ENCODE measurements at regions not wholly inside any gene's neighbourhood (a gene's known extent, or its start where the extent isn't known, plus 50 kb on each side); places are given as distances from the start of the nearest gene placed in this dataset.
"Not testable (repeated sequence)": the region's sequence is repeated elsewhere in the genome, so short reads cannot be mapped to it uniquely, and the experiment has no call there.

DNA sequence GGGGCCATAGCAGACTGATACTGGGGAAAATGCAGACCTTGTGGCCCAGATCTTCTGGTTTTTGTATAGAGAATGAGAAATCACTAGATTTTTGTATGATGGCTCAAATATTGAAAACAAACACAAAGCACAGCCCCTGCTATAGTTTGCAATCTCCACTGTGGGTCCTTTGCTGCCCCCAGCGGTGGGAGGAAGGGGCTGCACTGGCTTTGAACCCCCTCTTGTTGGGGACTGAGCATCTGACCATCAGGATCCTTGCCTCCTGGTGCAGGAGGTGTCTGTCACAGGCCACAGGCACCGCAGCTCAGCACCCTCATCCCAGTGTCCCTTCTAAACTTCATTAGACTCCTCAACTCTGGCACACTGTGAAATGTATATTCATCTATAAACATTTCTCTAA lies 252.3 kb downstream of the BCL2L11 start:
- FAIRE-seq: not testable (repeated sequence)

DNA sequence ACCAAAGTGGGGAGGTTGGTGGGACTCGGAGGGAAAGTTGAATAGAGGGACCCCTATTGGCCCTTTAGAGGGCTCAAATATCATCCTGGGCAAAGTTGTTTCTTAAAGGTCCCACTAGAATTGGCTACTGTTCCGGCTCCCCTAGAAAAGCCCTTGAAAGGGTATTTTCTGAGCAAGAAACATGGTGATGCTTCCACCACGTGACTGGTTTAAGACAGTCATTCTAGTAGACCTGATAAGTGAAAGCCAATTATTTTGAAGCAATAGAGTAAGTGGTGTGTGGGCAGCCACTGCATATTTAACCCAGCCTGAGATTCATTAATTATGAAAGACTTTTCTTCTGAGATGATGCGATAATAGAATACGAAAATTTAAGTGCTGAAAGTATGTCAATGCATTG lies 253.3 kb downstream of the BCL2L11 start:
- not testable (repeated sequence) for FAIRE-seq

DNA sequence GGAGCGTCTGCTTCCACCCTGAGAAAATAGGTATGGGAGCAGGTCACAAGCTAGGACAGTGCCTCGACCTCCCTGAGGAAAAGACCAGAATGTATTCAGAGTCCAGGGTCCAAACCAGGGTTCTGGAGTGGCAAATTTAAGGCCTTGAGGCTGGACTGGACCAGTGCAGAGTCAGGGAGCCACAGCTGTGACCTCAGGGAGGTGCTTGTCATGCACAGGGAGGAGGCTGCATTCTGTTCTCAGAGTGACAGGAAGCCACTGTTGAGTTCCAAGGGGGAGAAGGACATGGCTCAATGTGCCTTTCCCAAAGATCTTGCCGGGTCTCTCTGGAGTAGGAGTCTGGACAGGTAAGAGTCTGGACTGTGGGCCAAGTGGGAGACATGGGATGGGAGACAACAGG lies 254.0 kb downstream of the BCL2L11 start:
- FAIRE-seq: not testable (repeated sequence)

DNA sequence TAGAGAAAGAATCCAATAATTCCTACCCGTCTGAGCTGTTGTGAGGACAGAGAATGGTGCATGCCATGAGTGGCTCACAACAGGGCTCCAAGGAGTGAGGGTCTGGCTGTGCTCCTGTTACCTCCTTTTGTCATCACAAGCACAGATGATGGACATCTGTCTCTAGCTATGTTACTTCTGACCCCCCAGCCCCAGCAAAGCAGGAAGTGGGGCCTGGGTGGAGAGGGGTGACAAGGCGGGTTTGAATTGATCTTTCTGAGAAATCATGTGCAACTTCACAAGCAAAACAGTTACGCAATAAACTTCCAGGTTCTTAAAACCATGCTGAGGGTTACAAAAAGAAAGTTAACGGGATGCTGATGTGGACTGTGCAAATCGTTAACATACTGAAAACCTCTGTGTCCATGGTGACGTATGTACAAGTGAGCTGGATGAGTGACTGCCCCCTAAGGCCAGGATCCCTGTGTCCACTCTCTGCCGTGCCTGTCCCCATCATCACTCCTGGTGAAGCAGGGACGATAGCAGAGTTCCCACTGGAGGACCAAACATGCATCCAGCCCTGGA lies 254.7 kb downstream of the BCL2L11 start:
- FAIRE-seq: not testable (repeated sequence)

DNA sequence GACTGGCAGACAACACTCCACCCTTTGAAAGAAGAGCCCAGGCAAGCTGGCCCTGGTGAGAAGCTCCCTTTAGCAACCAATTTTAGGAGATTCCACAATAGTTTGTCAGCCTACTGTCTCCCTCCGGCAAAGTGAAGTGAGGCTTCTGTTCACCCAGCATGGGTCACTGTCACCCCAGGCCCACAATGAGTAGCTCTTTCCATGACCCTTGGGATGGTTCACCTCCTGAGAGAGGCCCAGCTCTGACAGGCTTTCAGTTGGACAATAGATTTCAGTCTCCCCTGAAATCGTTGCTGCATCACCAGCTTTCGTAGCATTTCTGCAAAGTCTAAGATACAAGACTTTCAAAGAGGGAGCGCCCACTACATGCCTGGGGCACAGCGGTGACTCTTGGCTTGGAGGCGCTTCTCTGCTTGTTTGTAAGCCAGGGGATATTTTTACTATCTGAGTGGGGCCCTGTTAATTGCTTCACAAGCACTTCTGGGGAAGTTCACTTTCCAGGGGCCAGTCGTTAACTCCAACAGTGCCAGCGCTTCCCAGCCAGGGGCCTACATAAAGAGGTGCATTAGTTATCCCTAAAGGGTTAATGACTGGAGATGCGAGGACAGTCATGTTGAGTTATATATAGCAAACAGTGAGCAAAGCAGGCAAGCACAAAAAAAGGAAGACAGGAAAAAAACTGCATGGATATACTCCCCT lies 255.7 kb downstream of the BCL2L11 start:
- FAIRE-seq: not testable (repeated sequence)

DNA sequence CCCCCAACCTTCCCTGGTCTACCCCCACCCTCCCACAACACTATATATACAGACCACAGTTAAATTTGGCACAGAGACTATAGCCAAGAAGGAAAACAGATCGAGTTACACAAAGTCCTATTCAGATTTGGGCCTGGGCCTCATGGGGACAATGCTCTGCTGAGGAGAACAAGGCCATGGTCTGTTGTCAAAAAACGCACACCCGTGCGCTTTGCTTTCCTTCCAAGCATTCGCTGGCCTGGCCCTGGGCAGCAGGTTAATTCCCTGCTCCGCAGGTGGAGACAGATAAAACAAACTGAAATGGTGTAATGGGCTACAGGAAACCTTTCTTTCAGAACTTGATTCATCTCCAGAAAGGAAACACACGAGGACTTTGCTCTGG lies 256.2 kb downstream of the BCL2L11 start:
- FAIRE-seq: not testable (repeated sequence)

DNA sequence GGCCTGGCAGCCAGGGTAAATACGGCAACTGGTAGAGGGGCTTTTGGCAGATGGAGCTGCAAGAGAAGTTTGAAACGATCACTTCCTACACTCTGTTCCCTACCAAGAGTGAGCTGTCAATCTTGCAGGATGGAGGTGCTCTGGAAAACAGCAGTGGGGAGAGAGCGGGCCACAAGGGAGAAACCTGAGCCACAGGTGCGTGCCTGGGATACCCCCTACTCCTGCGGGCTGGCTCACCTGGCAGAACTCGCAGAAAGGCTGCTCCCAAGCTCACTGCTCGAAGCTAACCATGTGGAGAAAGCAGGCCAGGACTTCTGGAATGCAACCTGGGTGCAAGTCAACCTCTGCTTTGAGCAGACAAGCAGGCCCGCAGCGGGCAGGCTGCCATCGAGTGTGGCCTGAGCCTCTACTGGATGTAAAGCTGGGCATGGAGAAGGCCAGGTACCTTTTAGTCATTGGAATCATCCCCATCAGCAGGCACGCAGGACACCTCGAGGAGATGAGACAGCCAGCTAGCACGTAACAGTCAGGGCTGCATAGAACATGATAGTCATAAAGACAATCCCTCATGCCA lies 256.8 kb downstream of the BCL2L11 start:
- not testable (repeated sequence) for FAIRE-seq

DNA sequence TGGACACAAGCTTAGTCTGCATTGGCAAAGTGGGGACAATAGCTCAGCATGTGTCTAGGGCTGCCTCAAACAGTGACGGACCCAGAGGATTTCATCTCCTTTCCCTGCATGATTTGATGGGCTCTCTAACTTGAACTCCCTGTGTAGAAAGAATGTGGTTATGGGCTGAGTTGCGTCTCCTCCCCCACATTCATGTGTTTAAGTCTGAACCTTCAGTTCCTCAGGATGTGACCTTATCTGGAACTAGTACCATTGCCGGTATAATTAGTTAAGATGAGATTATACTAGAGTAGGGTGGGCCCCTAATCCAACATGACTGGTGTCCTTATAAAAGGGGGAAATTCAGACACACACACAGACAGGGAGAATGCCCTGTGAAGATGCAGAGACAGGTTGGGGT lies 257.6 kb downstream of the BCL2L11 start:
- not testable (repeated sequence) for FAIRE-seq

DNA sequence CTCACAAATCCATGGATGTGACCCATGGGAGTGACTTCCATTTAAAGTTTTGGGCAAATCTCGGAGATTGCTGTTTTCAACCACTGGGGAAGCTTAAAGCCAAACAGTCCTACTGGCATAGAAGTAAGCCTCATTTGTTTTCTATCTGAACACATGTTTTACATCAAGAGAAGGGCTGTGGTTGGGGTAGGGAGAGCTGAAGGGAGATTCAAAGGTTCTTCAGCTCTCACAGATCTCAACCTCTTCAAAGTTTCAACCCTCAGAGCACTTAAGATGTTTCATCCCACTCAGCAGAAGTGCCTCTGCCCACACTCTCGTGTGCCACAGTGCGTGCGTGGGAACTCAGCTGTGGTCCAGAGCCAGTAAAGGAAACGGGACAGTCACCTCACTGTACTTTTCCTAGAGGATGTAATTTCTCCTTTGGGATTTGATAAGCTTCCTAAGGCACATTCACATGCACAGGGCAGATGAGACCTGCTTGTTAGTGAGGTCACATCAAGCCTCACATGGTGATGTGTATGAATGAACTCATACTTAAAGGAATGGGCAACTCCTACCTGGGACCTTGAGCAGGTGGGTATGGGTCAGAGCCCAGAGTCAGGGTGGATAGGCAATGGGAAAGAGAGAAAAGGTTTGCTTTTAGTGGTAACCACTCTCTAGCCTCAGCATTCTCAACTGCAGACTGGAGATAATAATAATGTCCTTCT lies 260.2 kb downstream of the BCL2L11 start:
- FAIRE-seq: not testable (repeated sequence)

DNA sequence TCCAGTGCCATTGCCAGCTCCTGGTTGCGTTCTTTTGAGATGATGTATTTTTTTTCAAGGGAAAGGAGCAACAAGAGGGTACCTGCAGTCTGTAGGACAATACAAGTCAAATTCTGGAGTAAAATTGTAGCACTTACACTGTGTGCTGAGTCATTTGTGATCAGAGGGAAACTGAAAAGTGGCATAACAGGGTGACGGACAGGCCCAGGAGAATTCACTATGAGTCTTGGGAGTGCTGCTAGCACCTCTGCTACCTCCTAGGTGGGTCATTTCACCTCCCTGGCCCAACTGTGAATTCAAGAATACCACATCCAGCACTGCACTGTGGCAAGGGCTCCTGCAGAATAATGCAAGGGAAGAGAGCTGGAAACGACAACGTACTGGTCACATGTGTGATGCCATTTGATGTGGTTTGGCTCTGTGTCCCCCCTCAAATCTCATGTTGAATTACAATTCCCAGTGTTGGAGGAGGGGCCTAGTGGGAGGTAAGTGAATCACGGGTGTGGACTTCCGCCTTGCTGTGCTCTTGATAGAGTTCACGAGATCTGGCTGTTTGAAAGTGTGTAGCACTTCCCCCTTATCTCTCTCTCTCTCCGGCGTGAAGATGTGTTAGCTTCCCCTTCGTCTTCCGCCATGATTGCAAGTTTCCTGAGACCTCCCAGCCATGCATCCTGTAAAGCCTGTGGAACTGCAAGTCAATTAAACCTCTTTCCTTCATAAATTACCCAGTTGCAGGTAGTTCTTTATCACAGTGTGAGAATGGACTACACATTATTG lies 261.0 kb downstream of the BCL2L11 start:
- FAIRE-seq: not testable (repeated sequence)

DNA sequence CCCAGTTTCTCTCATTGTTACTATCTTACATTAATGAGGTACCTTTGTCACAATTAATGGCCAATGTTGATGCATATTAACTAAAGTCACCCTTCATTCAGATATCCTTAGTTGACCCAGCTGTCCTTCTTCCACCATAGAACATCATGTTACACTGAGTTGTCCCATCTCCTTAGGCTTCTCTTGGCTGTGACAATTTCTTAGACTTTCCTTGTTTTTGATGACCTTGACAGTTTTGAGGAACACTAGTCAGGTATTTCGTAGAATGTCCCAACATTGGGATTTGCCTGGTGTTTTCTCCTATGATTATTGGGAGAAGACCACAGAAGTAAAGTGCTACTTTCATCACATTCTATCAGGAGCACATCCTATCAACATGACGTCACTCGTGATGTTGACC lies 261.8 kb downstream of the BCL2L11 start:
- FAIRE-seq: not testable (repeated sequence)

DNA sequence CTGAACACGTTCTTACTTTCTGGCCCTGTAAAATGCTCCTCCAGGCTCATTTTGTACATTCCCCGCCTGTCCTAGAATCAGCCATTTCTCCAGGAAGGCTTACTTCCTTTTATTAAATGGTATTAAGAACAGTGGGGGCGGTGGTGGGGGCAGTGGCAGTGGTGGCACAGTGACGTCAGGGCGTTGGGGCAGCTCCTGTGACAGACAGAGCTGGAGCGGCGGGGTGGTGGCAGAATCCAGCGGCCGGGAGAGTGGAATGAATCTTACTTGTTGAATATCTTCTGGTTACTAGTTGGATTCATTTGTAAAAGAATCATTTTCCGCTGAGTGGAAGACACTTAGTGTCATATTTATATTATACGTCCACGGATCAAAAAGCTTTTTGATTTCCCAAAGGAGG lies 262.6 kb downstream of the BCL2L11 start:
- FAIRE-seq: not testable (repeated sequence)

DNA sequence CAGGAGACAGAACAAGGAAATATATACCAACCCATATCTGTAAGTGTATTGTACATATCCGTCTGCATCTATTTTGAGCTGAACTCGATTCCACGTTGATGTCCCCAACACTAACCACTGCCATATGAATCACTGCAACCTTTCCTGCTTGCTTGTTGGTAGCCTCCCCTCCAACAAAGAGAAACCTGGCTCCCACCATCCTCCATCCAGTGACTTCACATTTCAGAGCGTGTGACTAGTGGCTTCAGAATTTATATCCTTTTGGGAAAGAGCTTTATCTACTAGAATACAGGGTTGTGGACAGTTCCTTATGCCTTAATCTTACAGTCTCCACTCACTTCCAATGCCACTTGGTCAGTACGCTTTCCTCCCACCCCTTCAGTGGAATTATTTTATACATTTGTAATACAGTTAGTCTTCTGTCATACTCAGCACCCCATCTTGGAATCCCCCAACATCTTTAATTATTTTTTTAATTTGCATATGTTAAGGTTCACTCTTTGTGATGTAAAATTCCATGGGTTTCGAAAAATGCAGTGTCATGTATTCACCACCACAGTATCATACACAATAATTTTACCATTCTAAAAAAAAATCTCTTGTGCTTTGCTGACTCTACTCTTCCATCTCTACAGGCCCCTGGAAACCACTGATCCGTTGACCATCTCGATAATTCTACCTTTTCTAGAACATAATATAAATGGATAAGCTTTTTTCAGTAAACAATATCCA lies 264.7 kb downstream of the BCL2L11 start:
- not testable (repeated sequence) for FAIRE-seq

DNA sequence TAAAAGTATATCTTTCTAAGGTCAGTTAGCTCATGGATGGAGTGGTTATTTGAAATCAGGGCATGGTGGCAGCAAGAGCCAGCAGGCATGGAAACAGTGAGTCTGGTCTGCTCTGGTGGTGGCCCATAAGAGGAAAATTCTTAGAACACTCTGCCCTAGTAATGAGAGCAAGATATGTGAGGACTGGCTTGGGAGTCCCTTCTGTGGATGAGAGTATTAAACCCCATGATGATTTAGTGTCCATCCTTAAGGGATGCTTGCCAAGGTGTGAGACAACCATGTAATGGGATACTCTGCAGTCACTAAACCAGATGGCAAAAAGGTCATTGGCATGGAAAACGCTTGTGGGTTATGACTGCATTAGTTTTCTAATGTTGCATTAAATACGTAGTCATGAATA lies 269.9 kb downstream of the BCL2L11 start:
- FAIRE-seq: not testable (repeated sequence)

DNA sequence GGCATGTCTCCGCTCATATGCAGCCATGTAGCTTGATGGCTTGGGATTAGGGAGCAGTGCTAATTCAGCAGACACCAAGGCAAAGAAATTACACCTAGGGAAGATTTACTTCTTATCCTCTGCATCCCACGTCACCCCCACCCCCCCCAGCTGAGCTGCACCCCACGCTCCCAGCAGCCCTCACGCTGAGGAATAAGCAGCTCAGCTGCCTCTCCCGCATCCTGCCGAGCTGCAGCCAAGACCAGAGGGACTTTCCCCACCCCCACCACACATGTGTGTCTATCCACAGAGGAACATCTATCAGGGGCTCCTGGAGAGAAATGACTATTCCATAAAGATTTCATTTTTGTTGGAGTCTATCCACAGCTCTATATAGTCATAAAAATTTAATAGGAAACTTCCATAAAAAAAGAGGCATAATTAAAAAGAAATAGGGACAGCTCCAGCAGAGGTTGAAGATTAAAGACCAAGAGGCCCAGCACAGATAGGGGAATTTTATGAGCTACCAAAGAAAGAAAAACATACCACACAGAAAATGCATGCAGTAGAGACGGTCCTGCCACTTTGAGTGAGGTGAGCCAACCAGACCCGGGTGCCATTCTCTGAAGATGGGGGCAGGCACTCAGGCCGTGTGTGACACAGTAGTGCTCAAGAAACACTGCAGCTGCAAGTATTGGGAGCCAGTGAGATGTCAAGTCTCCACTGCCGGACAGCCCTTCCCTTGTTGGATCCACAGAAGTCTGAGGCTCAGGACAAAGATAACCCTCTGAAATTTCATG lies 274.8 kb downstream of the BCL2L11 start:
- FAIRE-seq: not testable (repeated sequence)

DNA sequence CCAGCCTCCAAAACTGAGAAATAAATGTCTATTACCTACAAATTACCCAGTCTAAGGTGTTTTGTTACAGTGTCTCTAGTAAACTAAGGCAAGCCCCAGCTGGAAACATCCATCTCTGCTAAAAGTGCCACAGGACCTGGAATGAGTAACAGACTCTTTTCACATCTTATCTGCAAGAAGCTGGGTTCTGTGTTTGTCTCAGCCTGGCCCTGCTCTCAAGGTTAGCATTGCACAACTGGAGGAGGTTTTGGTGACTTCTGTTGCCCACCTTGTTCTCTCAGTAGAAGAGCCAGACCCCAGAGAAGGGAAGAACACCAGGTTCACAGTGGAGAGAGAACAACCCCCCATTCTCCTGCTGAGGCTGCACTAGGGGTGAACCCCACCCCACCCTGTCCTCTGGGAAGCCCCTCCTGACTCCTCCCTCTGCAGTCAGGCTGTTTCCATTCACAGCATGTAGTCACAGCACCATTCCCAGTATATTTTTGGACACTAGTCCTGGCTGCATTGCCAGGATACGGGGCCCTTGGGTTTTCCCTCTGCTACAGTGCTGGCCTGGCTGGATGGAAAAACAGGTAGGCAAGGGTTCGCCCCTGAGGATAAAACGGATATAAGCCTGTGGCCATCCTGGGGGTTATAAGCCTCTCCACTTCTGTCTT lies 280.0 kb downstream of the BCL2L11 start:
- not testable (repeated sequence) for FAIRE-seq

DNA sequence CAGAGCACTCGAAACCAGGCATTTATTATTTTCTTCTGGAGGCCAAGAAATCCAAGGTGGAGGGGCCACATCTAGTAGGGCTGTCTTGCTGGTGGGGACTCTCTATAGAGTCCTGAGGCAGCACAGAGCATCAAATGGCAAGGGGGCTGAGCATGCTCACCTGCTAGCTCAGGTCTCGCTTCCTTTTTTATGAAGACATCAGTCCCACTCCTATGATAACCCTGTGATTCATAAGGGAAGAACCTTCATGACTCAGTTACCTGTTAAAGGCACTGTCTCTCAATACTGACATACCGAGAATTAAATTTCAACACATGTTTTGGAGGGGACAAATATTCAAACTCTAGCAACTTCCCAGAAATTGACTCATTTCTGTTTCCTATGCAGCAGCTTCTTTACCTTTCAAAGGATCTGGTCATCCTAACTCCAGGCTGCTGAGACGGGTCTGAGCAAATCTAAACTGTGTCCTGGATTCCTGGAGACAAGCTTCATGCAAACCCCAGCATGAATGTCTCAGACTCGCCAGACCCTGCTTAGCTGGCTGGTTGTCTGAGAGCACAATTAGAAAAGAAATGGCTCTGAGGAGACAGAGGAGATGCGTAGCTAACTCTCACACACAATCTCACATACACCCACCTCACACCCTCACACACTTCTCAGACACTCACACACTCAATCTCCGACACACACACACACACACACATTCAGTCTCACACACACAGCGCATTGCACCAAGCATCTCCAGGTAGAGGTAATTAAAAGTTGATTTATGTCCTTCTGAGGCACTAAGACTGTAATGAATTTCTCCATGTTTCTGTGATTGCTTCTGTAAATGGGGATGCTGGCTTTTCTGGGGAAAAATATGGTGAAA lies 280.8 kb downstream of the BCL2L11 start:
- FAIRE-seq: not testable (repeated sequence)

DNA sequence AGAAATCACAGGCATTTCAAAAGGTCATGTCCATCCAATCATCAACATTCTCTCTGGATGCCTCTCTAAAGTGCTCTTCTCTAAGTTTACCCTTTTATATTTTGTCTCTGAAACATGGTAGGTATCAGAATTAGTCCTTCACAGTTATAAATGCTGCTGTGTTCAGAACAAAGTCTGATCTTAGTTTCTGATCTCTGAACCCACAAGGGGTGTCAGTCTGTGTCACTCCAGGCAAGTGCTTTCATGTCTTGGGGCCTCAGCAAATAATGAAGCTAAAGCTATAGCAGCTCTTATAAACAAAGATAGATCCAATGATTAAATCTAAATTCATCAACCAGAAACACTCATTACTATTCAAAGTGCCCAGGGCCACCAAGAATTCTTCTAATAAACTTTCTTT lies 281.7 kb downstream of the BCL2L11 start:
- FAIRE-seq: not testable (repeated sequence)

DNA sequence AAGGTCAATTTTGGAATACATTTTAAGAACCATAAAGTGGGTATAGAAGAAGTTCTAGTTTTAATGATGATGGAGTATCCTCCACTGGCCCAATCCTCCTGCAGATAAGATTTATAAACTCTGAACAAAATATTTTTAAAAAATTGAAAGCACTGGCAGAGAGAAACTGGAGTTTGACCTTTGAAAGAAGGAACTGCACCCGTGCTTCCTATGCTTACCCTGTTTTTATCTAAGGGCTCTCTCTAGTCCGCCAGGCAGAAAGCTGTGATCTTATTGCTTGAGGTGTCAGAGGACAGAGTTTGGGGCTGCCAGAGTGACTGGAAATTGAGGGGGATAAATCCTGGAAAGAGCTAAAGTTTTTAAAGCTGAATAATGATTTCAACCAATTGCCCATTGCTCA lies 282.6 kb downstream of the BCL2L11 start:
- FAIRE-seq: not testable (repeated sequence)

DNA sequence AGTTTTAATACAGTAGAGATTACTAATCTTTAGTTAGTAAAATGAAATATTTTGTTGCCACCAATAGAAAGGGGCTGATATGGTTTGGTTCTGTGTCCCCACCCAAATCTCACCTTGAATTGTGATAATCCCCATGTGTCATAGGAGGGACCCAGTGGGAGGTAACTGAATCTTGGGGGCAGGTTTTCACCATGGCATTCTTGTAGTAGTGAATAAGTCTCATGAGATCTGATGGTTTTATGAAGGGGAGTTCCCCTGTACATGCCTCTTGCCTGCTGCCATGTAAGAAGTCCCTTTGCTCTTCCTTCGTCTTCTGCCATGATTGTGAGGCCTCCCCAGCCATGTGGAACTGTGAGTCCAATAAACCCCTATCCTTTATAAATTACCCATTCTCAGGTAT lies 285.9 kb downstream of the BCL2L11 start:
- FAIRE-seq: not testable (repeated sequence)
